CD14-positive monocyte (primary cell): ENCODE measurements at regions not wholly inside any gene's neighbourhood (a gene's known extent, or its start where the extent isn't known, plus 50 kb on each side); places are given as distances from the start of the nearest gene placed in this dataset.
A peak's percentile ranks its signal among the peaks of the same experiment; 100 is the strongest.

ENCODE experiments used
- DNase-seq, 3 donors: peaks; one replicate each; pipeline ENCODE4 v3.0.0-alpha.2; 2011 to 2022
- H2AFZ ChIP-seq: 2 replicates; pipeline ENCODE4 v1.6.0; 2012; ENCODE audit warnings: mild to moderate bottlenecking, low read depth, low read length, inconsistent platforms; ENCODE audit not compliant: insufficient read depth, poor library complexity, severe bottlenecking
- H3K27ac ChIP-seq, 2 donors: 1 replicate in 1 of 2; 2 replicates in 1 of 2; pipeline ENCODE4 v1.5.1; 2012 to 2013; ENCODE audit warnings: low read length in 2 of 2, control low read depth in 1 of 2, inconsistent platforms in 1 of 2, low read depth in 1 of 2, mild to moderate bottlenecking in 1 of 2
- H3K27me3 ChIP-seq, 2 donors: one replicate each; pipeline versions ENCODE4 v1.6.0 to v1.6.1; 2011 to 2013; ENCODE audit warnings: low read length in 2 of 2; ENCODE audit not compliant: control insufficient read depth in 2 of 2, insufficient read depth in 2 of 2
- H3K36me3 ChIP-seq, 2 donors: replicated peaks in 1 of 2; 1 replicate in 1 of 2; 2 replicates in 1 of 2; pipeline versions ENCODE4 v1.5.1 to v1.6.1; 2012 to 2013; ENCODE audit warnings: low read length in 2 of 2, control low read depth in 1 of 2, inconsistent platforms in 1 of 2, mild to moderate bottlenecking in 1 of 2; ENCODE audit not compliant: insufficient read depth in 2 of 2, control insufficient read depth in 1 of 2
- H3K4me1 ChIP-seq, 2 donors: 1 replicate in 1 of 2; 2 replicates in 1 of 2; pipeline versions ENCODE4 v1.5.1 to v1.6.1; 2012 to 2013; ENCODE audit warnings: low read length in 2 of 2, control low read depth in 1 of 2, inconsistent platforms in 1 of 2, mild to moderate bottlenecking in 1 of 2, moderate library complexity in 1 of 2; ENCODE audit not compliant: insufficient read depth in 2 of 2, control insufficient read depth in 1 of 2
- H3K4me2 ChIP-seq: replicated peaks from 2 replicates; pipeline ENCODE3; 2012; ENCODE audit warnings: low read length, moderate library complexity, mild to moderate bottlenecking; ENCODE audit not compliant: poor library complexity, severe bottlenecking; ENCODE audit errors: extremely low read depth
- H3K4me3 ChIP-seq, 3 experiments: fragments of 200-600 bp in 1 of 3; sonication (generic) in 1 of 3; replicated peaks in 1 of 3; 1 replicate in 2 of 3; 2 replicates in 1 of 3; pipeline ENCODE4 v1.5.1; 2011 to 2013; ENCODE audit warnings: low read length in 3 of 3, mild to moderate bottlenecking in 3 of 3, control low read depth in 2 of 3, low read depth in 2 of 3, inconsistent platforms in 1 of 3, moderate library complexity in 1 of 3
- H3K79me2 ChIP-seq: 2 replicates; pipeline ENCODE4 v1.6.0; 2012; ENCODE audit warnings: mild to moderate bottlenecking, control low read depth, inconsistent platforms, low read length, moderate library complexity; ENCODE audit not compliant: insufficient read depth
- H3K9ac ChIP-seq: 2 replicates; pipeline ENCODE4 v1.6.0; 2017; ENCODE audit warnings: low read length, mild to moderate bottlenecking; ENCODE audit not compliant: insufficient read depth, poor library complexity, severe bottlenecking
- H3K9me3 ChIP-seq, 2 donors: replicated peaks in 1 of 2; 1 replicate in 1 of 2; 2 replicates in 1 of 2; pipeline versions ENCODE4 v1.5.1 to v1.6.1; 2012 to 2013; ENCODE audit warnings: low read length in 2 of 2, control low read depth in 1 of 2; ENCODE audit not compliant: control insufficient read depth in 1 of 2, insufficient read depth in 1 of 2
- H4K20me1 ChIP-seq: 2 replicates; pipeline ENCODE4 v1.6.0; 2012; ENCODE audit warnings: mild to moderate bottlenecking, low read length, control low read depth, moderate library complexity; ENCODE audit not compliant: insufficient read depth
- H3K27ac Mint-ChIP-seq, 7 donors: one replicate each; pipeline ENCODE4 v1.8.0; 2020; ENCODE audit warnings: mild to moderate bottlenecking in 7 of 7, mixed read lengths in 7 of 7, moderate library complexity in 6 of 7, inconsistent platforms in 2 of 7
- H3K27me3 Mint-ChIP-seq, 3 donors: one replicate each; pipeline ENCODE4 v1.8.0; 2021 to 2022; ENCODE audit warnings: low read depth in 3 of 3, mild to moderate bottlenecking in 3 of 3, mixed read lengths in 3 of 3, moderate library complexity in 3 of 3, inconsistent platforms in 1 of 3
- H3K36me3 Mint-ChIP-seq, 2 donors: one replicate each; pipeline ENCODE4 v1.8.0; 2020; ENCODE audit warnings: mixed read lengths in 2 of 2, inconsistent platforms in 1 of 2, mild to moderate bottlenecking in 1 of 2
- H3K4me1 Mint-ChIP-seq: one replicate; pipeline ENCODE4 v1.8.0; 2020; ENCODE audit warnings: mild to moderate bottlenecking, mixed read lengths
- H3K4me3 Mint-ChIP-seq, 2 donors: one replicate each; pipeline ENCODE4 v1.8.0; 2020; ENCODE audit warnings: mild to moderate bottlenecking in 2 of 2, mixed read lengths in 2 of 2, moderate library complexity in 1 of 2
- H3K9me3 Mint-ChIP-seq, 7 donors: one replicate each; pipeline ENCODE4 v1.8.0; 2020 to 2022; ENCODE audit warnings: mixed read lengths in 7 of 7, mild to moderate bottlenecking in 6 of 7, moderate library complexity in 6 of 7, inconsistent platforms in 2 of 7
- WGBS: methylation state at CpG from one replicate; pipeline ENCODE4 v1.1.5; 2013; ENCODE audit warnings: missing lambda C conversion rate; ENCODE audit not compliant: insufficient coverage; 5-methylcytosine and 5-hydroxymethylcytosine counted together
- intact Hi-C, 2 donors: fragments of 100-400 bp; cut with micrococcal nuclease; formaldehyde crosslinking; loops; one replicate each; pipeline versions ENCODE4 v1.15.0 to v1.15.1; 2023
- TF ChIP-seq, protein P1 (sequence below): fragments of 200-600 bp; IDR thresholded peaks from one replicate; pipeline ENCODE4 v1.8.0; 2022; ENCODE audit warnings: antibody characterized with exemption, mild to moderate bottlenecking

DNA sequence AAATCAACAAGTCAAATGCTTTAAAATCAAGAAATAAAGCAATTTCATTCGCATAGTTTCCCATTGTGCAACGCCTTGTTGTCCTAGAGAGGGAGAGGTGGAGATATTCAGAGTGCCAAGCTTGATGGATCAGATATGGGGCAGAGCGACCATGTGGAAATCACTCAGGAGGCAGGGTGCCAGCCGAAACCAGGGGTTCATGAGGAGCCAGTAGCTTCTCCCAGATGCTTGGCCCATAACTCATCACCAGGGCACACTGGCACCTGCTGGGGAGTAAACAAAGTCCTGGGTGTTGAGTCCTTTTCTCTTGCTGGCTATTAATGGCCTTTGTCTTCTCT, 53.0 kb upstream of the ASAP2 start:
- Mint-ChIP-seq H3K4me3 (no peak overlapping the region), H3K27ac (no peak overlapping the region), H3K36me3 (no peaks in the 10 kb centered on the region), H3K9me3 (peaks cover 0 to 2% (median 0%) of the 10 kb centered on the region in 7 donors), H3K4me1 (peaks cover 16% of the 10 kb centered on the region), H3K27me3 (peaks cover 8 to 14% (median 12%) of the 10 kb centered on the region in 3 donors)
- no peak overlapping the region for H3K9ac ChIP-seq
- H3K4me3 ChIP-seq, result no peak overlapping the region
- TF ChIP-seq, protein P1, sequence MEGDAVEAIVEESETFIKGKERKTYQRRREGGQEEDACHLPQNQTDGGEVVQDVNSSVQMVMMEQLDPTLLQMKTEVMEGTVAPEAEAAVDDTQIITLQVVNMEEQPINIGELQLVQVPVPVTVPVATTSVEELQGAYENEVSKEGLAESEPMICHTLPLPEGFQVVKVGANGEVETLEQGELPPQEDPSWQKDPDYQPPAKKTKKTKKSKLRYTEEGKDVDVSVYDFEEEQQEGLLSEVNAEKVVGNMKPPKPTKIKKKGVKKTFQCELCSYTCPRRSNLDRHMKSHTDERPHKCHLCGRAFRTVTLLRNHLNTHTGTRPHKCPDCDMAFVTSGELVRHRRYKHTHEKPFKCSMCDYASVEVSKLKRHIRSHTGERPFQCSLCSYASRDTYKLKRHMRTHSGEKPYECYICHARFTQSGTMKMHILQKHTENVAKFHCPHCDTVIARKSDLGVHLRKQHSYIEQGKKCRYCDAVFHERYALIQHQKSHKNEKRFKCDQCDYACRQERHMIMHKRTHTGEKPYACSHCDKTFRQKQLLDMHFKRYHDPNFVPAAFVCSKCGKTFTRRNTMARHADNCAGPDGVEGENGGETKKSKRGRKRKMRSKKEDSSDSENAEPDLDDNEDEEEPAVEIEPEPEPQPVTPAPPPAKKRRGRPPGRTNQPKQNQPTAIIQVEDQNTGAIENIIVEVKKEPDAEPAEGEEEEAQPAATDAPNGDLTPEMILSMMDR, result no peak
- H3K36me3 ChIP-seq, result no peaks in the 10 kb centered on the region
- no peak overlapping the region for H3K4me2 ChIP-seq
- no peaks in the 10 kb centered on the region for H3K79me2 ChIP-seq
- no peaks in the 10 kb centered on the region for H3K9me3 ChIP-seq
- intact Hi-C loops, result no loop called here
- no peak overlapping the region for H3K27ac ChIP-seq
- H4K20me1 ChIP-seq, result no peaks in the 10 kb centered on the region
- peaks cover 15% of the 10 kb centered on the region in 2 donors for H3K4me1 ChIP-seq
- no peak for DNase-seq
- H2AFZ ChIP-seq, result no peak overlapping the region
- WGBS, result no CpG with 5 or more reads among the region's 4 CpGs
- H3K27me3 ChIP-seq, result no peaks in the 10 kb centered on the region

- peaks cover 0 to 2% (median 0%) of the 10 kb centered on the region in 7 donors for H3K9me3 Mint-ChIP-seq
- no peak overlapping the region for H3K4me3 ChIP-seq
- no peaks in the 10 kb centered on the region for H3K36me3 ChIP-seq
- H3K27me3 ChIP-seq, result no peaks in the 10 kb centered on the region
- H3K36me3 Mint-ChIP-seq, result no peaks in the 10 kb centered on the region
- H3K79me2 ChIP-seq, result no peaks in the 10 kb centered on the region
- H3K4me1 ChIP-seq, result peaks cover 15% of the 10 kb centered on the region in 2 donors
- H3K27ac ChIP-seq, result no peak overlapping the region
- H2AFZ ChIP-seq, result no peak overlapping the region
- WGBS, result 7% methylated on average over 7 of the region's 17 CpGs
- H3K9ac ChIP-seq, result no peak overlapping the region
- peak overlapping the region in 1 of 2 donors; percentile 62 for H3K4me3 Mint-ChIP-seq
- intact Hi-C loops, result no loop called here
- DNase-seq, result no peak
- peaks cover 16% of the 10 kb centered on the region for H3K4me1 Mint-ChIP-seq
- H3K4me2 ChIP-seq, result peak overlapping the region; percentile 36
- no peak overlapping the region for H3K27ac Mint-ChIP-seq
- TF ChIP-seq, protein P1, result no peak
- no peaks in the 10 kb centered on the region for H4K20me1 ChIP-seq
- peaks cover 7 to 14% (median 13%) of the 10 kb centered on the region in 3 donors for H3K27me3 Mint-ChIP-seq
- H3K9me3 ChIP-seq, result no peaks in the 10 kb centered on the region
Measured at GRCh38 chr2:9152975-9153642, 53.5 kb upstream of the ASAP2 start.
